ENCODE measurements at regions not wholly inside any gene's neighbourhood (a gene's known extent, or its start where the extent isn't known, plus 50 kb on each side); places are given as distances from the start of the nearest gene placed in this dataset.

DNA sequence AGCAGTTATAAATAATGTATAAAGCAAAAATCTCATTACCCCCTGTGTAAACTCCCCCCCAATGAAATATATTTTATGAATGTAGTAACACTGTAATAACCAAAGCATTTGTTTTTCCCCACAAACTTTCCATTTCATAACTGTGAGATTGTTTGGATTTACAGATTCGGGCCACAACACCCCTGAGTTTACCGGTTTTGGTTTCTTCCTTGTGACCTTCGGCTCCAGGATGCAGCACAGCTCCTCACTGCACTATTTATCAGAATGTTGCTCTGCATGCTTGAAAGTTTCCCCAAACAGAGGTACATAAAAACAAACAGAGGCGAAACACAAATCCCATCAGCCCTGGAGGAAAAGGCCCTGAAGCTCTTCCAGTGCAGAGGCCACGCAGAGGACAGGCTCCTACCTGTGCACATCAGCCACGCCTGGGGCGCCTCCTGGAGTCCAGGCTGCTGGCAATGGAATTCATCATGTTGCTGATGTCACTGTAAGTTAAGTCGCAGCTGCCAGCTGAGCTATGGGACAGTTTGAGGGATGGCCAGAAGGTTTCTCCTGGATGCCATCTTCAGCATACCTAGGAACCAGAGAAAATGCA is 122.0 kb downstream of the LMO4 start:
- Mint-ChIP-seq H3K36me3 (peaks cover 31% of the 10 kb centered on the region), H3K9me3 (peaks cover 26% of the 10 kb centered on the region), H3K4me3 (no peak overlapping the region), H3K27ac (no peak overlapping the region), H3K27me3 (ENCODE audit: low read depth) (no peaks in the 10 kb centered on the region; the same call in none of the 2 replicates), H3K4me1 (peaks cover 50% of the 10 kb centered on the region)
- ChIA-PET POLR2A (interaction anchor here (1.7 kb wide), 1 partner anchor 120 kb away, joined by 4 read pairs; no protein-coding TSS in a partner anchor), CTCF (interaction anchor here (1.0 to 1.6 kb wide), 5 partner anchors 13 to 158 kb away, joined by 3 to 7 read pairs (median 4); no protein-coding TSS in a partner anchor)
- DNase-seq (ENCODE audit: low spot score) (peak; percentile 43), ATAC-seq (peak; percentile 78)
- no peak for TF ChIP-seq JAZF1 (CRISPR knock-in tag; IDR thresholded peaks at IDR 0.05)
- no peak for TF ChIP-seq ZNF317 (CRISPR knock-in tag; IDR thresholded peaks at IDR 0.05; ENCODE audit: borderline replicate concordance, low read depth)
- TF ChIP-seq GTF2I (CRISPR knock-in tag; conservative IDR thresholded peaks at IDR 0.05): no peak
- no peak for TF ChIP-seq SMAD3 (CRISPR knock-in tag; IDR thresholded peaks at IDR 0.05; ENCODE audit: borderline replicate concordance)
- no peak for TF ChIP-seq ZNF232 (CRISPR knock-in tag; IDR thresholded peaks at IDR 0.05)
- no peak for TF ChIP-seq TP53 (CRISPR knock-in tag; IDR thresholded peaks at IDR 0.05)
- TF ChIP-seq, protein P1, sequence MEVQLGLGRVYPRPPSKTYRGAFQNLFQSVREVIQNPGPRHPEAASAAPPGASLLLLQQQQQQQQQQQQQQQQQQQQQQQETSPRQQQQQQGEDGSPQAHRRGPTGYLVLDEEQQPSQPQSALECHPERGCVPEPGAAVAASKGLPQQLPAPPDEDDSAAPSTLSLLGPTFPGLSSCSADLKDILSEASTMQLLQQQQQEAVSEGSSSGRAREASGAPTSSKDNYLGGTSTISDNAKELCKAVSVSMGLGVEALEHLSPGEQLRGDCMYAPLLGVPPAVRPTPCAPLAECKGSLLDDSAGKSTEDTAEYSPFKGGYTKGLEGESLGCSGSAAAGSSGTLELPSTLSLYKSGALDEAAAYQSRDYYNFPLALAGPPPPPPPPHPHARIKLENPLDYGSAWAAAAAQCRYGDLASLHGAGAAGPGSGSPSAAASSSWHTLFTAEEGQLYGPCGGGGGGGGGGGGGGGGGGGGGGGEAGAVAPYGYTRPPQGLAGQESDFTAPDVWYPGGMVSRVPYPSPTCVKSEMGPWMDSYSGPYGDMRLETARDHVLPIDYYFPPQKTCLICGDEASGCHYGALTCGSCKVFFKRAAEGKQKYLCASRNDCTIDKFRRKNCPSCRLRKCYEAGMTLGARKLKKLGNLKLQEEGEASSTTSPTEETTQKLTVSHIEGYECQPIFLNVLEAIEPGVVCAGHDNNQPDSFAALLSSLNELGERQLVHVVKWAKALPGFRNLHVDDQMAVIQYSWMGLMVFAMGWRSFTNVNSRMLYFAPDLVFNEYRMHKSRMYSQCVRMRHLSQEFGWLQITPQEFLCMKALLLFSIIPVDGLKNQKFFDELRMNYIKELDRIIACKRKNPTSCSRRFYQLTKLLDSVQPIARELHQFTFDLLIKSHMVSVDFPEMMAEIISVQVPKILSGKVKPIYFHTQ (CRISPR knock-in tag; IDR thresholded peaks at IDR 0.05): no peak
- TF ChIP-seq, protein P2, sequence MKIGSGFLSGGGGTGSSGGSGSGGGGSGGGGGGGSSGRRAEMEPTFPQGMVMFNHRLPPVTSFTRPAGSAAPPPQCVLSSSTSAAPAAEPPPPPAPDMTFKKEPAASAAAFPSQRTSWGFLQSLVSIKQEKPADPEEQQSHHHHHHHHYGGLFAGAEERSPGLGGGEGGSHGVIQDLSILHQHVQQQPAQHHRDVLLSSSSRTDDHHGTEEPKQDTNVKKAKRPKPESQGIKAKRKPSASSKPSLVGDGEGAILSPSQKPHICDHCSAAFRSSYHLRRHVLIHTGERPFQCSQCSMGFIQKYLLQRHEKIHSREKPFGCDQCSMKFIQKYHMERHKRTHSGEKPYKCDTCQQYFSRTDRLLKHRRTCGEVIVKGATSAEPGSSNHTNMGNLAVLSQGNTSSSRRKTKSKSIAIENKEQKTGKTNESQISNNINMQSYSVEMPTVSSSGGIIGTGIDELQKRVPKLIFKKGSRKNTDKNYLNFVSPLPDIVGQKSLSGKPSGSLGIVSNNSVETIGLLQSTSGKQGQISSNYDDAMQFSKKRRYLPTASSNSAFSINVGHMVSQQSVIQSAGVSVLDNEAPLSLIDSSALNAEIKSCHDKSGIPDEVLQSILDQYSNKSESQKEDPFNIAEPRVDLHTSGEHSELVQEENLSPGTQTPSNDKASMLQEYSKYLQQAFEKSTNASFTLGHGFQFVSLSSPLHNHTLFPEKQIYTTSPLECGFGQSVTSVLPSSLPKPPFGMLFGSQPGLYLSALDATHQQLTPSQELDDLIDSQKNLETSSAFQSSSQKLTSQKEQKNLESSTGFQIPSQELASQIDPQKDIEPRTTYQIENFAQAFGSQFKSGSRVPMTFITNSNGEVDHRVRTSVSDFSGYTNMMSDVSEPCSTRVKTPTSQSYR (CRISPR knock-in tag; IDR thresholded peaks at IDR 0.05): no peak
- no peak for TF ChIP-seq TEAD4 (CRISPR knock-in tag; IDR thresholded peaks at IDR 0.05)
- TF ChIP-seq TEAD1 (CRISPR knock-in tag; IDR thresholded peaks at IDR 0.05): no peak
- no peak for TF ChIP-seq NFATC4 (CRISPR knock-in tag; IDR thresholded peaks at IDR 0.05)
- TF ChIP-seq, protein P3, sequence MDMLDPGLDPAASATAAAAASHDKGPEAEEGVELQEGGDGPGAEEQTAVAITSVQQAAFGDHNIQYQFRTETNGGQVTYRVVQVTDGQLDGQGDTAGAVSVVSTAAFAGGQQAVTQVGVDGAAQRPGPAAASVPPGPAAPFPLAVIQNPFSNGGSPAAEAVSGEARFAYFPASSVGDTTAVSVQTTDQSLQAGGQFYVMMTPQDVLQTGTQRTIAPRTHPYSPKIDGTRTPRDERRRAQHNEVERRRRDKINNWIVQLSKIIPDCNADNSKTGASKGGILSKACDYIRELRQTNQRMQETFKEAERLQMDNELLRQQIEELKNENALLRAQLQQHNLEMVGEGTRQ (CRISPR knock-in tag; IDR thresholded peaks at IDR 0.05): no peak

DNA sequence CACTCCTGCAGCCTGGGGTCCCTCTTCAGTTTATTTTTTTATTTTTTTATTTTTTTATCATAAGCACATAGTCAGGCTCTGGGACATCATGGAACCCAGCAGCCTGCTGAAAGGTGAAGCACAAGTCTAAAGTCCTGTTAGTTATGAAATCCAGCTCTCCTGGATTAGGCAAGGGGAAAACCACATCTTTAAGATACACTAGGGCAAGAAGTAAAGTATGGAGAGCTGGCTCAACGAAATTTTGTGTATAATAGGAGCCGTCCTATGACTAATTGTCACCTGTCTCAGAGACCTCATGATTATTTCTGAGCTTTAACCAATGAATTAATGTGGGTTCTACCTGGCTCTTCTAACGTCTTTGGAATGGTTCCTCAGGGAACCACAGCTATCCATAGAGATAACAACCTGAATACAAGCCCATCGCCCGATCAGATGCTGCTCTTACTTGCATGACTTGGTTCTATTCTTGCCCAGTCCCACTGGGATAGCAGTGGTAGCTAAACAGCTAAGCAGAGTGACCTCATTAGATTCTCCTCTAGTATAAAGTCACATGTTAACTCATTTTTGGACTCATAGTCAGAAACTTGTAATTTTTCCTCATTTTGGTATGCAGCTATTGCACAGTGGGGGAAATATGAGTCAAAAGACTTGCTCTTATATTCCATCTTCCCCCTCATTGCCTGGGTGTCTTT is 122.7 kb downstream of the LMO4 start:
- H3K27me3 Mint-ChIP-seq (ENCODE audit: low read depth): no peaks in the 10 kb centered on the region; the same call in 1 of the 2 replicates
- CTCF ChIA-PET: interaction anchor here (1.0 to 1.6 kb wide), 5 partner anchors 14 to 159 kb away, joined by 3 to 7 read pairs (median 4); no protein-coding TSS in a partner anchor
- peaks cover 26% of the 10 kb centered on the region for H3K9me3 Mint-ChIP-seq
- no peak overlapping the region for H3K4me3 Mint-ChIP-seq
- peaks cover 31% of the 10 kb centered on the region for H3K36me3 Mint-ChIP-seq
- H3K4me1 Mint-ChIP-seq: peaks cover 49% of the 10 kb centered on the region
- H3K27ac Mint-ChIP-seq: no peak overlapping the region
- DNase-seq (ENCODE audit: low spot score): no peak
- POLR2A ChIA-PET: interaction anchor here (1.7 kb wide), 1 partner anchor 121 kb away, joined by 4 read pairs; no protein-coding TSS in a partner anchor
- TF ChIP-seq, protein P4, sequence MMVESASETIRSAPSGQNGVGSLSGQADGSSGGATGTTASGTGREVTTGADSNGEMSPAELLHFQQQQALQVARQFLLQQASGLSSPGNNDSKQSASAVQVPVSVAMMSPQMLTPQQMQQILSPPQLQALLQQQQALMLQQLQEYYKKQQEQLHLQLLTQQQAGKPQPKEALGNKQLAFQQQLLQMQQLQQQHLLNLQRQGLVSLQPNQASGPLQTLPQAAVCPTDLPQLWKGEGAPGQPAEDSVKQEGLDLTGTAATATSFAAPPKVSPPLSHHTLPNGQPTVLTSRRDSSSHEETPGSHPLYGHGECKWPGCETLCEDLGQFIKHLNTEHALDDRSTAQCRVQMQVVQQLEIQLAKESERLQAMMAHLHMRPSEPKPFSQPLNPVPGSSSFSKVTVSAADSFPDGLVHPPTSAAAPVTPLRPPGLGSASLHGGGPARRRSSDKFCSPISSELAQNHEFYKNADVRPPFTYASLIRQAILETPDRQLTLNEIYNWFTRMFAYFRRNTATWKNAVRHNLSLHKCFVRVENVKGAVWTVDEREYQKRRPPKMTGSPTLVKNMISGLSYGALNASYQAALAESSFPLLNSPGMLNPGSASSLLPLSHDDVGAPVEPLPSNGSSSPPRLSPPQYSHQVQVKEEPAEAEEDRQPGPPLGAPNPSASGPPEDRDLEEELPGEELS (CRISPR knock-in tag; IDR thresholded peaks at IDR 0.05): no peak
- TF ChIP-seq, protein P5, sequence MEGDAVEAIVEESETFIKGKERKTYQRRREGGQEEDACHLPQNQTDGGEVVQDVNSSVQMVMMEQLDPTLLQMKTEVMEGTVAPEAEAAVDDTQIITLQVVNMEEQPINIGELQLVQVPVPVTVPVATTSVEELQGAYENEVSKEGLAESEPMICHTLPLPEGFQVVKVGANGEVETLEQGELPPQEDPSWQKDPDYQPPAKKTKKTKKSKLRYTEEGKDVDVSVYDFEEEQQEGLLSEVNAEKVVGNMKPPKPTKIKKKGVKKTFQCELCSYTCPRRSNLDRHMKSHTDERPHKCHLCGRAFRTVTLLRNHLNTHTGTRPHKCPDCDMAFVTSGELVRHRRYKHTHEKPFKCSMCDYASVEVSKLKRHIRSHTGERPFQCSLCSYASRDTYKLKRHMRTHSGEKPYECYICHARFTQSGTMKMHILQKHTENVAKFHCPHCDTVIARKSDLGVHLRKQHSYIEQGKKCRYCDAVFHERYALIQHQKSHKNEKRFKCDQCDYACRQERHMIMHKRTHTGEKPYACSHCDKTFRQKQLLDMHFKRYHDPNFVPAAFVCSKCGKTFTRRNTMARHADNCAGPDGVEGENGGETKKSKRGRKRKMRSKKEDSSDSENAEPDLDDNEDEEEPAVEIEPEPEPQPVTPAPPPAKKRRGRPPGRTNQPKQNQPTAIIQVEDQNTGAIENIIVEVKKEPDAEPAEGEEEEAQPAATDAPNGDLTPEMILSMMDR (IDR thresholded peaks at IDR 0.05): no peak
- TF ChIP-seq, protein P6, sequence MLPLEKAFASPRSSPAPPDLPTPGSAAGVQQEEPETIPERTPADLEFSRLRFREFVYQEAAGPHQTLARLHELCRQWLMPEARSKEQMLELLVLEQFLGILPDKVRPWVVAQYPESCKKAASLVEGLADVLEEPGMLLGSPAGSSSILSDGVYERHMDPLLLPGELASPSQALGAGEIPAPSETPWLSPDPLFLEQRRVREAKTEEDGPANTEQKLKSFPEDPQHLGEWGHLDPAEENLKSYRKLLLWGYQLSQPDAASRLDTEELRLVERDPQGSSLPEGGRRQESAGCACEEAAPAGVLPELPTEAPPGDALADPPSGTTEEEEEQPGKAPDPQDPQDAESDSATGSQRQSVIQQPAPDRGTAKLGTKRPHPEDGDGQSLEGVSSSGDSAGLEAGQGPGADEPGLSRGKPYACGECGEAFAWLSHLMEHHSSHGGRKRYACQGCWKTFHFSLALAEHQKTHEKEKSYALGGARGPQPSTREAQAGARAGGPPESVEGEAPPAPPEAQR (CRISPR knock-in tag; IDR thresholded peaks at IDR 0.05): no peak
- ATAC-seq: no peak
